ENCODE measurements at regions not wholly inside any gene's neighbourhood (a gene's known extent, or its start where the extent isn't known, plus 50 kb on each side); places are given as distances from the start of the nearest gene placed in this dataset.

- no peak for TF ChIP-seq CTCF (IDR thresholded peaks at IDR 0.05)
- no peak for TF ChIP-seq POLR2AphosphoS5 (IDR thresholded peaks at IDR 0.05; ENCODE audit: low read depth, low read length)
- TF ChIP-seq REST (IDR thresholded peaks at IDR 0.05; ENCODE audit: insufficient read depth in 1 of 2, low read depth in 2 of 2, low read length in 1 of 2), result no peak
- no peak for TF ChIP-seq SIN3A (IDR thresholded peaks at IDR 0.05; ENCODE audit: borderline replicate concordance, insufficient read depth, low read depth, low read length)
- no peak for TF ChIP-seq TCF7L2 (IDR thresholded peaks at IDR 0.05; ENCODE audit: low read depth, low read length)
Observed at GRCh38 chr1:198447468-198447867, 93.0 kb downstream of the ATP6V1G3 start.
